ENCODE measurements at regions not wholly inside any gene's neighbourhood (a gene's known extent, or its start where the extent isn't known, plus 50 kb on each side); places are given as distances from the start of the nearest gene placed in this dataset.
"Not testable (repeated sequence)": the region's sequence is repeated elsewhere in the genome, so short reads cannot be mapped to it uniquely, and the experiment has no call there.

DNA sequence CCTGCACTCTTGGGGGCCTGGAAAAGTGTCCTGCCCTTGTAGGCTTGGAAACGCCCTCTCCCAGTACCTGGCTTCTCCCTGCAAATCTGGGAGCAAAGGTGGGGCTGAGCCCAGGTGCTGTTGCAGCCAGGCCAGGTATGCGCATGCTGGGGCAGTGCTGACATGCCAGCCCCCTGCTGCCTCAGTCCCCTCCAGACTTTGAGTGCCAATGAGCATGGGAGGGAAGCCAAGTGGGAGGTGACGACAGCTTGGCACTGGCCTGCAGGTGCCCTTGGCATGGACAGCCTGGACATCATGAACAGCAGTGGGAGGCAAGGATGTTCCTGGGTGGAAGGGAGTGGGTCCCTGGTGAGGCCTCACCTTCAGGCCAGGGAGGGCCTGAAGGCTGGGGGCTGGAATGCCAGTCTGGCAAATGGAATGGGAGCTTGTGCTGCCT is 1494.4 kb upstream of the NUDT12 start:
- DNase-seq, result no peak
- Histone ChIP-seq H3K9me3 (ENCODE audit: control insufficient read depth, low read length) (peaks cover 16% of the 10 kb centered on the region), H3K9ac (ENCODE audit: extremely low read depth, low read length, poor library complexity, severe bottlenecking) (no peak overlapping the region), H3K27me3 (ENCODE audit: control insufficient read depth, insufficient read depth, low read length, poor library complexity, severe bottlenecking) (no peaks in the 10 kb centered on the region), H3K4me3 (ENCODE audit: low read length) (no peak overlapping the region), H3K4me1 (ENCODE audit: control insufficient read depth, insufficient read depth, low read length) (no peaks in the 10 kb centered on the region), H3K36me3 (ENCODE audit: control insufficient read depth, insufficient read depth, low read length) (no peaks in the 10 kb centered on the region), H3K27ac (ENCODE audit: low read depth, low read length) (no peak overlapping the region)
- Mint-ChIP-seq H3K4me1 (no peaks in the 10 kb centered on the region), H3K36me3 (ENCODE audit: low read depth) (no peaks in the 10 kb centered on the region), H3K27ac (no peak overlapping the region), H3K27me3 (ENCODE audit: insufficient read depth) (no peaks in the 10 kb centered on the region), H3K9me3 (peaks cover 16% of the 10 kb centered on the region), H3K4me3 (no peak overlapping the region)
- TF ChIP-seq, protein P1, sequence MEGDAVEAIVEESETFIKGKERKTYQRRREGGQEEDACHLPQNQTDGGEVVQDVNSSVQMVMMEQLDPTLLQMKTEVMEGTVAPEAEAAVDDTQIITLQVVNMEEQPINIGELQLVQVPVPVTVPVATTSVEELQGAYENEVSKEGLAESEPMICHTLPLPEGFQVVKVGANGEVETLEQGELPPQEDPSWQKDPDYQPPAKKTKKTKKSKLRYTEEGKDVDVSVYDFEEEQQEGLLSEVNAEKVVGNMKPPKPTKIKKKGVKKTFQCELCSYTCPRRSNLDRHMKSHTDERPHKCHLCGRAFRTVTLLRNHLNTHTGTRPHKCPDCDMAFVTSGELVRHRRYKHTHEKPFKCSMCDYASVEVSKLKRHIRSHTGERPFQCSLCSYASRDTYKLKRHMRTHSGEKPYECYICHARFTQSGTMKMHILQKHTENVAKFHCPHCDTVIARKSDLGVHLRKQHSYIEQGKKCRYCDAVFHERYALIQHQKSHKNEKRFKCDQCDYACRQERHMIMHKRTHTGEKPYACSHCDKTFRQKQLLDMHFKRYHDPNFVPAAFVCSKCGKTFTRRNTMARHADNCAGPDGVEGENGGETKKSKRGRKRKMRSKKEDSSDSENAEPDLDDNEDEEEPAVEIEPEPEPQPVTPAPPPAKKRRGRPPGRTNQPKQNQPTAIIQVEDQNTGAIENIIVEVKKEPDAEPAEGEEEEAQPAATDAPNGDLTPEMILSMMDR (conservative IDR thresholded peaks at IDR 0.05), result no peak
- 82 to 87% methylated on average over 3 of the region's 3 CpGs for WGBS, 2 experiments (ENCODE audit: insufficient coverage in 1 of 2, insufficient read length in 1 of 2)

- Histone ChIP-seq H3K36me3 (ENCODE audit: control insufficient read depth, insufficient read depth, low read length) (no peaks in the 10 kb centered on the region), H3K4me1 (ENCODE audit: control insufficient read depth, insufficient read depth, low read length) (no peaks in the 10 kb centered on the region), H3K27ac (ENCODE audit: low read depth, low read length) (no peak overlapping the region), H3K4me3 (ENCODE audit: low read length) (no peak overlapping the region), H3K9me3 (ENCODE audit: control insufficient read depth, low read length) (peaks cover 16% of the 10 kb centered on the region), H3K9ac (ENCODE audit: extremely low read depth, low read length, poor library complexity, severe bottlenecking) (no peak overlapping the region), H3K27me3 (ENCODE audit: control insufficient read depth, insufficient read depth, low read length, poor library complexity, severe bottlenecking) (no peaks in the 10 kb centered on the region)
- DNase-seq, result no peak
- peaks cover 28% of the 10 kb centered on the region for H3K9me3 Mint-ChIP-seq
- no peak overlapping the region for H3K4me3 Mint-ChIP-seq
- no peaks in the 10 kb centered on the region for H3K27me3 Mint-ChIP-seq (ENCODE audit: insufficient read depth)
- TF ChIP-seq, protein P1 (conservative IDR thresholded peaks at IDR 0.05), result no peak
- no peak overlapping the region for H3K27ac Mint-ChIP-seq
- no peaks in the 10 kb centered on the region for H3K36me3 Mint-ChIP-seq (ENCODE audit: low read depth)
- whole genome bisulfite sequencing, 2 experiments (ENCODE audit: insufficient coverage in 1 of 2, insufficient read length in 1 of 2), result 92% methylated on average over 2 of the region's 2 CpGs; no CpG with 5 or more reads in 1 of the 2 experiments
- no peaks in the 10 kb centered on the region for H3K4me1 Mint-ChIP-seq
These were observed 1491.8 kb upstream of the NUDT12 start for GRCh38 chr5:105054406-105054805.

- Mint-ChIP-seq H3K4me1 (no peaks in the 10 kb centered on the region), H3K36me3 (ENCODE audit: low read depth) (no peaks in the 10 kb centered on the region), H3K9me3 (no peaks in the 10 kb centered on the region), H3K27me3 (ENCODE audit: insufficient read depth) (no peaks in the 10 kb centered on the region), H3K4me3 (no peak overlapping the region), H3K27ac (no peak overlapping the region)
- Histone ChIP-seq H3K27ac (ENCODE audit: low read depth, low read length) (no peak overlapping the region), H3K36me3 (ENCODE audit: control insufficient read depth, insufficient read depth, low read length) (no peaks in the 10 kb centered on the region), H3K4me1 (ENCODE audit: control insufficient read depth, insufficient read depth, low read length) (no peaks in the 10 kb centered on the region), H3K9ac (ENCODE audit: extremely low read depth, low read length, poor library complexity, severe bottlenecking) (no peak overlapping the region), H3K4me3 (ENCODE audit: low read length) (no peak overlapping the region), H3K27me3 (ENCODE audit: control insufficient read depth, insufficient read depth, low read length, poor library complexity, severe bottlenecking) (no peaks in the 10 kb centered on the region), H3K9me3 (ENCODE audit: control insufficient read depth, low read length) (no peaks in the 10 kb centered on the region)
- no peak for DNase-seq
- TF ChIP-seq, protein P1 (conservative IDR thresholded peaks at IDR 0.05), result no peak
- WGBS, 2 experiments (ENCODE audit: insufficient coverage in 1 of 2, insufficient read length in 1 of 2), result 95 to 100% methylated on average over 1 to 2 of the region's 2 CpGs
These were observed 1480.0 kb upstream of the NUDT12 start for GRCh38 chr5:105042623-105043022.

DNA sequence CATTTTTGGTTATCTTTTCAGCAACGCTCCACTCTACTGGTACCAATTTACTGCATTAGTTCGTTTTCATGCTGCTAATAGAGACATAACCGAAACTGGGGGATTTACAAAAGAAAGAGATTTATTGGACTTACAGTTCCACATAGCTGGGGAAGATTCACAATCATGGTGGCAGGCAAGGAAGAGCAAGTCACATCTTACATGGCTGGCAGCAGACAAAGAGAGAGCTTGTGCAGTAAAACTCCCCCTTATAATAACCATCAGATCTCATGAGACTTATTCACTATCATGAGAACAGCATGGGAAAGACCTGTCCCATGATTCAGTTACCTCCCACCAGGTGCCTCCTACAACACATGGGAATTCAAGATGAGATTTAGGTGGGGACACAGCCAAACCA is 1474.2 kb upstream of the NUDT12 start:
- 80 to 89% methylated on average over 3 of the region's 3 CpGs for WGBS, 2 experiments (ENCODE audit: insufficient coverage in 1 of 2, insufficient read length in 1 of 2)
- not testable (repeated sequence) for H3K27me3 ChIP-seq (ENCODE audit: control insufficient read depth, insufficient read depth, low read length, poor library complexity, severe bottlenecking); H3K4me3 ChIP-seq (ENCODE audit: low read length); H3K4me3 Mint-ChIP-seq; H3K27ac Mint-ChIP-seq; H3K9me3 Mint-ChIP-seq; H3K36me3 ChIP-seq (ENCODE audit: control insufficient read depth, insufficient read depth, low read length); DNase-seq; H3K36me3 Mint-ChIP-seq (ENCODE audit: low read depth); H3K27ac ChIP-seq (ENCODE audit: low read depth, low read length); H3K9ac ChIP-seq (ENCODE audit: extremely low read depth, low read length, poor library complexity, severe bottlenecking); H3K27me3 Mint-ChIP-seq (ENCODE audit: insufficient read depth); H3K4me1 Mint-ChIP-seq; H3K4me1 ChIP-seq (ENCODE audit: control insufficient read depth, insufficient read depth, low read length)
- H3K9me3 ChIP-seq (ENCODE audit: control insufficient read depth, low read length), result peaks cover 10% of the 10 kb centered on the region

Data from endodermal cell (in vitro differentiated cells).